Activated naive CD4-positive, alpha-beta T cell treated with anti-CD3 and anti-CD28 coated beads, Interleukin-2, amount 50 U/mL, for 16 hours (primary cell): ENCODE measurements at regions not wholly inside any gene's neighbourhood (a gene's known extent, or its start where the extent isn't known, plus 50 kb on each side); places are given as distances from the start of the nearest gene placed in this dataset.

Experiments
- DNase-seq: peaks from one replicate; pipeline ENCODE4 v3.0.0-alpha.2; 2020

- DNase-seq = no peak
These were observed 96.0 kb upstream of the PRDM1 start for GRCh38 chr6:105990151-105990550.

GRCh38 chr6:105988812-105989577 is 97.1 kb upstream of the PRDM1 start:
- no peak for DNase-seq

- DNase-seq = no peak
These were observed 97.8 kb upstream of the PRDM1 start for GRCh38 chr6:105988321-105988720.

- no peak for DNase-seq
These were observed 98.6 kb upstream of the PRDM1 start for GRCh38 chr6:105987516-105987915.

GRCh38 chr6:105986998-105987397 is 99.1 kb upstream of the PRDM1 start:
- DNase-seq = no peak

GRCh38 chr6:105985816-105986632 is 100.1 kb upstream of the PRDM1 start:
- DNase-seq = no peak

GRCh38 chr6:105985098-105985815 is 100.9 kb upstream of the PRDM1 start:
- no peak for DNase-seq

- no peak for DNase-seq
These were observed 102.4 kb upstream of the PRDM1 start for GRCh38 chr6:105983763-105984162.

- no peak for DNase-seq
These were observed 103.2 kb upstream of the PRDM1 start for GRCh38 chr6:105982761-105983540.

- no peak for DNase-seq
These were observed 104.2 kb upstream of the PRDM1 start for GRCh38 chr6:105981888-105982358.

- DNase-seq = peak; percentile 25
These were observed 104.9 kb upstream of the PRDM1 start for GRCh38 chr6:105981002-105981887.

- DNase-seq = no peak
These were observed 107.2 kb upstream of the PRDM1 start for GRCh38 chr6:105978974-105979373.

GRCh38 chr6:105977934-105978504 is 108.1 kb upstream of the PRDM1 start:
- no peak for DNase-seq

GRCh38 chr6:105974986-105975385 is 111.2 kb upstream of the PRDM1 start:
- no peak for DNase-seq

GRCh38 chr6:105972440-105972839 is 113.7 kb upstream of the PRDM1 start:
- DNase-seq = no peak

GRCh38 chr6:105968603-105969333 is 117.4 kb upstream of the PRDM1 start:
- no peak for DNase-seq

- no peak for DNase-seq
These were observed 118.1 kb upstream of the PRDM1 start for GRCh38 chr6:105967917-105968602.

GRCh38 chr6:105966481-105966880 is 119.7 kb upstream of the PRDM1 start:
- no peak for DNase-seq

- DNase-seq = no peak
These were observed 121.0 kb upstream of the PRDM1 start for GRCh38 chr6:105964979-105965760.
